H1 (cell line): ENCODE measurements at regions not wholly inside any gene's neighbourhood (a gene's known extent, or its start where the extent isn't known, plus 50 kb on each side); places are given as distances from the start of the nearest gene placed in this dataset.

Source experiments
- CTCF ChIA-PET: fragments of 300-600 bp; sonication (Branson Sonifier 250); formaldehyde crosslinking; loops from one replicate; lab custom pipeline; 2021; ENCODE audit not compliant: partially characterized antibody; lab: Charles Lee
- POLR2A ChIA-PET: fragments of 300-600 bp; sonication (Branson Sonifier 250); formaldehyde crosslinking; loops from one replicate; lab custom pipeline; 2021; ENCODE audit warnings: inconsistent platforms; ENCODE audit not compliant: partially characterized antibody; lab: Charles Lee
- DNase-seq, 2 experiments: peaks; one replicate each; pipeline versions ENCODE4 v3.0.0 to v3.0.0-alpha.2; 2010 to 2022; ENCODE audit warnings: low spot score in 2 of 2, low read depth in 1 of 2, mixed read lengths in 1 of 2
- FAIRE-seq: peaks from 2 replicates; lab custom pipeline; 2011; peaks lifted over from hg19 to GRCh38; lab: Jason Lieb, UNC
- H2AFZ ChIP-seq: 2 replicates; pipeline ENCODE4 v1.8.1; 2012; ENCODE audit warnings: low read length, inconsistent platforms
- H2AK5ac ChIP-seq: 2 replicates; pipeline ENCODE4 v1.6.1; 2013; ENCODE audit warnings: low read depth, low read length
- H2BK120ac ChIP-seq: replicated peaks from 2 replicates; pipeline ENCODE3; 2013; ENCODE audit warnings: low read depth, low read length, inconsistent platforms
- H2BK12ac ChIP-seq: 2 replicates; pipeline ENCODE4 v1.6.1; 2013; ENCODE audit warnings: low read depth, low read length
- H2BK15ac ChIP-seq: 2 replicates; pipeline ENCODE4 v1.6.1; 2013; ENCODE audit warnings: low read length
- H2BK20ac ChIP-seq: 2 replicates; pipeline ENCODE4 v1.6.1; 2013; ENCODE audit warnings: low read length
- H2BK5ac ChIP-seq: 2 replicates; pipeline ENCODE4 v1.6.1; 2013; ENCODE audit warnings: low read depth, low read length
- H3K14ac ChIP-seq: 2 replicates; pipeline ENCODE4 v1.6.1; 2013; ENCODE audit warnings: inconsistent platforms; ENCODE audit not compliant: insufficient read length
- H3K18ac ChIP-seq: 2 replicates; pipeline ENCODE4 v1.6.1; 2013; ENCODE audit warnings: low read length; ENCODE audit errors: extremely low read depth
- H3K23ac ChIP-seq: 2 replicates; pipeline ENCODE4 v1.6.1; 2013; ENCODE audit warnings: inconsistent platforms; ENCODE audit not compliant: insufficient read length
- H3K23me2 ChIP-seq: 2 replicates; pipeline ENCODE4 v1.6.1; 2013; ENCODE audit warnings: low read depth, low read length
- H3K27ac ChIP-seq: 2 replicates; pipeline ENCODE4 v1.6.1; 2011; ENCODE audit warnings: low read depth, low read length, inconsistent platforms
- H3K27me3 ChIP-seq, 4 experiments: replicated peaks in 1 of 4; 1 replicate in 1 of 4; 2 replicates in 3 of 4; pipeline versions ENCODE4 v1.6.1 to v1.8.1; 2011 to 2013; ENCODE audit warnings: low read length in 3 of 4, mild to moderate bottlenecking in 3 of 4, inconsistent platforms in 2 of 4, mixed read lengths in 2 of 4, moderate library complexity in 1 of 4; ENCODE audit not compliant: control insufficient read depth in 3 of 4, insufficient read depth in 3 of 4; ENCODE audit errors: extremely low read depth in 1 of 4
- H3K36me3 ChIP-seq, 4 experiments: 2 replicates each; pipeline versions ENCODE4 v1.6.1 to v1.8.1; 2011 to 2013; ENCODE audit warnings: mild to moderate bottlenecking in 4 of 4, low read length in 3 of 4, moderate library complexity in 2 of 4, control low read depth in 1 of 4, inconsistent platforms in 1 of 4; ENCODE audit not compliant: insufficient read depth in 4 of 4, control insufficient read depth in 2 of 4
- H3K4ac ChIP-seq: replicated peaks from 2 replicates; pipeline ENCODE3; 2013; ENCODE audit warnings: low read length, low read depth, mixed read lengths, inconsistent platforms; ENCODE audit not compliant: insufficient read length
- H3K4me1 ChIP-seq, 4 experiments: replicated peaks in 1 of 4; 1 replicate in 1 of 4; 2 replicates in 3 of 4; pipeline versions ENCODE4 v1.6.1 to v1.8.1; 2011 to 2013; ENCODE audit warnings: low read length in 3 of 4, inconsistent platforms in 2 of 4, mixed read lengths in 1 of 4; ENCODE audit not compliant: insufficient read depth in 4 of 4, control insufficient read depth in 3 of 4
- H3K4me2 ChIP-seq, 2 experiments: 2 replicates each; pipeline versions ENCODE4 v1.6.1 to v1.8.1; 2011 to 2013; ENCODE audit warnings: low read depth in 2 of 2, low read length in 2 of 2, control low read depth in 1 of 2, inconsistent platforms in 1 of 2, mild to moderate bottlenecking in 1 of 2; ENCODE audit not compliant: insufficient read depth in 1 of 2
- H3K4me3 ChIP-seq, 4 experiments: fragments of 200-600, 300-600 bp in 1 of 4; sonication (generic), shearing (Covaris generic), sonication (Bioruptor Twin) in 1 of 4; 2 replicates each; pipeline versions ENCODE4 v1.5.1 to v1.8.1; 2011 to 2016; ENCODE audit warnings: low read length in 4 of 4, low read depth in 3 of 4, control low read depth in 2 of 4, inconsistent platforms in 2 of 4, mild to moderate bottlenecking in 2 of 4, mixed read lengths in 1 of 4, moderate library complexity in 1 of 4; ENCODE audit not compliant: insufficient read depth in 2 of 4; ENCODE audit errors: extremely low read depth in 1 of 4
- H3K56ac ChIP-seq: replicated peaks from 2 replicates; pipeline ENCODE3; 2013; ENCODE audit warnings: low read depth, mild to moderate bottlenecking, mixed read lengths, low read length, inconsistent platforms; ENCODE audit not compliant: insufficient read length
- H3K79me1 ChIP-seq: 2 replicates; pipeline ENCODE4 v1.6.1; 2013; ENCODE audit warnings: low read depth, low read length, control low read depth
- H3K79me2 ChIP-seq, 2 experiments: 2 replicates each; pipeline versions ENCODE4 v1.6.1 to v1.8.1; 2012 to 2013; ENCODE audit warnings: low read length in 2 of 2, mild to moderate bottlenecking in 2 of 2, inconsistent platforms in 1 of 2; ENCODE audit not compliant: insufficient read depth in 2 of 2, control insufficient read depth in 1 of 2
- H3K9ac ChIP-seq, 4 experiments: replicated peaks in 1 of 4; 1 replicate in 1 of 4; 2 replicates in 3 of 4; pipeline versions ENCODE4 v1.6.1 to v1.8.1; 2011 to 2013; ENCODE audit warnings: low read depth in 3 of 4, low read length in 3 of 4, control low read depth in 2 of 4, mild to moderate bottlenecking in 2 of 4, moderate library complexity in 2 of 4, inconsistent platforms in 1 of 4; ENCODE audit errors: extremely low read depth in 1 of 4
- H3K9me3 ChIP-seq, 2 experiments: 2 replicates each; pipeline versions ENCODE4 v1.6.1 to v1.8.1; 2012 to 2013; ENCODE audit warnings: mild to moderate bottlenecking in 2 of 2, moderate library complexity in 2 of 2, control low read depth in 1 of 2, inconsistent platforms in 1 of 2, low read depth in 1 of 2, low read length in 1 of 2, mixed read lengths in 1 of 2; ENCODE audit not compliant: insufficient read depth in 2 of 2
- H4K20me1 ChIP-seq, 2 experiments: replicated peaks in 1 of 2; 2 replicates each; pipeline versions ENCODE3 to v1.8.1; 2011 to 2013; ENCODE audit warnings: inconsistent platforms in 2 of 2, low read length in 2 of 2, mild to moderate bottlenecking in 1 of 2; ENCODE audit not compliant: insufficient read depth in 2 of 2, control insufficient read depth in 1 of 2
- H4K5ac ChIP-seq: 2 replicates; pipeline ENCODE4 v1.6.1; 2013; ENCODE audit warnings: low read length, low read depth, mixed read lengths, inconsistent platforms; ENCODE audit not compliant: insufficient read length
- H4K8ac ChIP-seq: 2 replicates; pipeline ENCODE4 v1.8.0; 2013; ENCODE audit warnings: mild to moderate bottlenecking, moderate library complexity, low read length, inconsistent platforms; ENCODE audit not compliant: insufficient read depth; ENCODE audit errors: extremely low read depth
- H4K91ac ChIP-seq: replicated peaks from 2 replicates; pipeline ENCODE3; 2013; ENCODE audit warnings: low read length, mixed read lengths, inconsistent platforms; ENCODE audit not compliant: insufficient read length
- CBX5 ChIP-seq: fragments of 300-800, 300-1000 bp; sonication (generic); IDR thresholded peaks from 2 replicates; pipeline ENCODE4 v1.7.1; 2016; ENCODE audit warnings: antibody characterized with exemption, low read length, low read depth
- EP300 ChIP-seq, 2 experiments: IDR thresholded peaks; 1 replicate in 1 of 2; 2 replicates in 1 of 2; pipeline ENCODE4 v1.6.1; 2011 to 2012; ENCODE audit warnings: low read depth in 2 of 2, low read length in 2 of 2, mild to moderate bottlenecking in 2 of 2, borderline replicate concordance in 1 of 2, inconsistent platforms in 1 of 2, moderate library complexity in 1 of 2
- FOSL1 ChIP-seq: IDR thresholded peaks from 2 replicates; pipeline ENCODE4 v1.6.1; 2011; ENCODE audit warnings: mild to moderate bottlenecking, low read depth, low read length, moderate library complexity; ENCODE audit not compliant: insufficient read depth
- KDM5A ChIP-seq: fragments of 200-600 bp; IDR thresholded peaks from 2 replicates; pipeline ENCODE4 v1.7.1; 2012; ENCODE audit warnings: mild to moderate bottlenecking, low read length, inconsistent platforms, mixed read lengths
- POLR2A ChIP-seq, 2 experiments: IDR thresholded peaks; 1 replicate in 1 of 2; 2 replicates in 1 of 2; pipeline ENCODE4 v1.6.1; 2011; ENCODE audit warnings: low read depth in 2 of 2, low read length in 2 of 2, mild to moderate bottlenecking in 2 of 2; ENCODE audit errors: control extremely low read depth in 1 of 2
- RAD21 ChIP-seq, 2 experiments: IDR thresholded peaks in 1 of 2; conservative IDR thresholded peaks in 1 of 2; 2 replicates each; pipeline ENCODE4 v1.6.1; 2011; ENCODE audit warnings: low read depth in 2 of 2, low read length in 2 of 2, improper control_type of control experiment in 1 of 2, inconsistent platforms in 1 of 2, mild to moderate bottlenecking in 1 of 2, moderate library complexity in 1 of 2
- SP2 ChIP-seq: IDR thresholded peaks from 2 replicates; pipeline ENCODE4 v1.6.1; 2012; ENCODE audit warnings: mild to moderate bottlenecking, low read length, inconsistent platforms
- WGBS, 2 experiments: shearing (Covaris generic) in 1 of 2; methylation state at CpG; one replicate each; pipeline versions ENCODE4 v1.1.6 to v1.1.7; 2013 to 2015; ENCODE audit warnings: low lambda C conversion rate in 2 of 2, mixed read lengths in 2 of 2, inconsistent platforms in 1 of 2, low coverage in 1 of 2, missing lambda C conversion rate in 1 of 2; ENCODE audit not compliant: insufficient replicate concordance in 2 of 2, insufficient coverage in 1 of 2, insufficient read length in 1 of 2; ENCODE audit errors: extremely low coverage in 1 of 2, missing lambda C conversion rate in 1 of 2; 5-methylcytosine and 5-hydroxymethylcytosine counted together

DNA sequence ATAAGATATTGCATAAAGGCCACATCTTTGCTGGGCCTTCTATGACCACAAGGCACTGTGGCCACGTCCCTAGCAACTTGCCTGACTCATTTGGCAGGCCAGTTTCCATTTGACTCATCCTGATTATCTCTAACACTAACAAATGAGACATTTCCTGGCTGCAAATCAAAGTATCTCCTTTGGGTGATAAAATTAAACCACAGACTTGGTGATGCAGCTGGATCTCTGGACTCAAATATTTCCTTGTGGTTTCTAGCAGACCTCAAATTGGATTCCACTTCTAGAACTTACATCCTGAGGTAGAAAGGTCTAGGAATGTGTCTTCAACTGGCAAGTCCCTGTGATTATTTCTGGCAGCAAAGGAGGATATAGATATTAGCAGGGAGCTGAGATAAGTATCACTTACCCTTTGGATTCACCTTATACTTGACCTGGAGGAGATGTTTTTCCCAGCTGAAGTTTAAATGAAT is 167.9 kb upstream of the NXPH2 start:
- Histone ChIP-seq H3K79me2 (no peaks in the 10 kb centered on the region), H3K4me2 (no peak overlapping the region), H3K14ac (no peak overlapping the region), H2BK120ac (no peak overlapping the region), H2BK15ac (no peak overlapping the region), H3K79me1 (no peaks in the 10 kb centered on the region), H3K18ac (no peak overlapping the region), H2BK12ac (no peak overlapping the region), H3K27me3 (no peaks in the 10 kb centered on the region), H3K23me2 (no peaks in the 10 kb centered on the region), H4K91ac (no peak overlapping the region), H3K56ac (no peak overlapping the region), H2AFZ (no peak overlapping the region)
- POLR2A ChIA-PET = no interaction called here
- WGBS, 2 experiments = 0% methylated on average over 1 of the region's 1 CpG; no CpG with 5 or more reads in 1 of the 2 experiments
- TF ChIP-seq FOSL1 (no peak), SP2 (no peak), RAD21 (IDR thresholded peaks at IDR 0.05 in 1 of 2, conservative IDR thresholded peaks at IDR 0.05 in 1 of 2; ENCODE audit: low read depth in 2 of 2, low read length in 2 of 2) (no peak), CBX5 (no peak), POLR2A (IDR thresholded peaks at IDR 0.05; ENCODE audit: control extremely low read depth in 1 of 2, low read depth in 2 of 2, low read length in 2 of 2) (no peak), EP300 (IDR thresholded peaks at IDR 0.05; ENCODE audit: borderline replicate concordance in 1 of 2, low read depth in 2 of 2, low read length in 2 of 2) (no peak), KDM5A (no peak)
- TF ChIP-seq, all 59 proteins: peak for 0
- Histone ChIP-seq H3K4me3 (no peak overlapping the region), H2BK5ac (no peak overlapping the region), H3K23ac (no peak overlapping the region), H3K36me3 (no peaks in the 10 kb centered on the region), H3K4ac (no peak overlapping the region), H3K9ac (no peak overlapping the region), H3K9me3 (no peaks in the 10 kb centered on the region), H2AK5ac (no peak overlapping the region), H3K27ac (no peak overlapping the region), H4K5ac (no peak overlapping the region), H3K4me1 (no peaks in the 10 kb centered on the region), H4K20me1 (no peaks in the 10 kb centered on the region), H2BK20ac (no peak overlapping the region), H4K8ac (no peak overlapping the region)
- DNase-seq = no peak
- no peak for FAIRE-seq
- CTCF ChIA-PET = interaction anchor here (1.2 kb wide), 1 partner anchor 101 kb away, joined by 3 read pairs; no protein-coding TSS in a partner anchor
